ENCODE measurements at regions not wholly inside any gene's neighbourhood (a gene's known extent, or its start where the extent isn't known, plus 50 kb on each side); places are given as distances from the start of the nearest gene placed in this dataset.
A peak's percentile ranks its signal among the peaks of the same experiment; 100 is the strongest.

DNA sequence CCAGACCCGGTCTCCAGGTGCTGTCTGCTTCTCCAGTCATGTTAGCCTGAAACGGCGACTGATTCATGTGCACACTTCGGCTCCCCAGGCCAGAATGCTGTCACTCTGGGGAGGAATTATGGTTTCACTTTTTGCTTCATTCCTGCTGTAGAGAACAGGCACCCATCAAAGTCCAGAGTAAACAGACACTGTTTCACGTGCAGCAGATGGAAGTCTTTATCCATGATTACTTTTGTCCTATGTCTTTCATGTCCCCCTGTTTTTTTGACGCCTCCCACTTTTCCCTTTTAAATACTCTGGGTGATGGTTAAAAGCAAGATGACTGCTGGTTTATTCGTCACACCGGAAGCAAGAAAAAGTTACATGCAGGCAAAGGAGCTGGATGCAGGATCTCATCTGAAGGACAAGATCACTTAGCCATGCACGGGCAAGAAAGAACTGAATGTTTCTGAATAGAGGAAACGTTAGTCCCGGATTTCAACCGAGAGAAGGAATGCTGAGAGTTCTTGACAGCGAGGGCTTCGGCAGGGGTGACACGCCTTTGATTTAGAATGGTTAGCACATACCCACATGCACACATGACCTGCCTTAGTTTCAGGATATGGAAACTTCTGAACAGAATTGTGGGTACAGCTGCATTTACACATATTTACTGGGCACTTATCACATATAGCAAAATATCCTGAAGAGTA lies 250.0 kb upstream of the KLF6 start:
- TF ChIP-seq CTCF (IDR thresholded peaks at IDR 0.05) (no peak), POLR2AphosphoS5 (IDR thresholded peaks at IDR 0.05) (peak in 1 of 3 donors; percentile 14), POLR2A (IDR thresholded peaks at IDR 0.05) (no peak), EP300 (IDR thresholded peaks at IDR 0.05; ENCODE audit: low read depth) (no peak)
